Skeletal muscle satellite cell (primary cell): ENCODE measurements at regions not wholly inside any gene's neighbourhood (a gene's known extent, or its start where the extent isn't known, plus 50 kb on each side); places are given as distances from the start of the nearest gene placed in this dataset.

Source experiments
- H3K27me3 ChIP-seq: 2 replicates; pipeline ENCODE4 v1.7.0; 2013; ENCODE audit warnings: low read length; ENCODE audit not compliant: control insufficient read depth, insufficient read depth
- H3K36me3 ChIP-seq: 2 replicates; pipeline ENCODE4 v1.7.0; 2013; ENCODE audit warnings: mild to moderate bottlenecking, control low read depth, low read length; ENCODE audit not compliant: insufficient read depth
- H3K4me1 ChIP-seq: 2 replicates; pipeline ENCODE4 v1.7.0; 2013; ENCODE audit warnings: low read length; ENCODE audit not compliant: control insufficient read depth, insufficient read depth
- H3K4me2 ChIP-seq: 2 replicates; pipeline ENCODE4 v1.7.0; 2013; ENCODE audit warnings: mild to moderate bottlenecking, low read length
- H3K4me3 ChIP-seq: 2 replicates; pipeline ENCODE4 v1.7.0; 2013; ENCODE audit warnings: low read length
- H3K9ac ChIP-seq: 2 replicates; pipeline ENCODE4 v1.7.0; 2013; ENCODE audit warnings: mild to moderate bottlenecking, low read depth, low read length, moderate library complexity
- H3K9me3 ChIP-seq: replicated peaks from 2 replicates; pipeline ENCODE4 v1.7.0; 2013; ENCODE audit warnings: mild to moderate bottlenecking, control low read depth, low read length

- peaks cover 22% of the 10 kb centered on the region for H3K4me1 ChIP-seq
- H3K4me3 ChIP-seq: no peak overlapping the region
- no peaks in the 10 kb centered on the region for H3K36me3 ChIP-seq
- peak overlapping the region; percentile 61 for H3K4me2 ChIP-seq
- no peaks in the 10 kb centered on the region for H3K27me3 ChIP-seq
- no peaks in the 10 kb centered on the region for H3K9me3 ChIP-seq
- H3K9ac ChIP-seq: peak overlapping the region; percentile 82
Measured at GRCh38 chr4:123701131-123701575, 304.6 kb downstream of the SPRY1 start.

GRCh38 chr4:123705419-123705818, 308.8 kb downstream of the SPRY1 start:
- no peaks in the 10 kb centered on the region for H3K36me3 ChIP-seq
- H3K4me1 ChIP-seq: peaks cover 12% of the 10 kb centered on the region
- H3K4me2 ChIP-seq: no peak overlapping the region
- H3K9me3 ChIP-seq: no peaks in the 10 kb centered on the region
- no peaks in the 10 kb centered on the region for H3K27me3 ChIP-seq
- H3K4me3 ChIP-seq: no peak overlapping the region
- no peak overlapping the region for H3K9ac ChIP-seq

DNA sequence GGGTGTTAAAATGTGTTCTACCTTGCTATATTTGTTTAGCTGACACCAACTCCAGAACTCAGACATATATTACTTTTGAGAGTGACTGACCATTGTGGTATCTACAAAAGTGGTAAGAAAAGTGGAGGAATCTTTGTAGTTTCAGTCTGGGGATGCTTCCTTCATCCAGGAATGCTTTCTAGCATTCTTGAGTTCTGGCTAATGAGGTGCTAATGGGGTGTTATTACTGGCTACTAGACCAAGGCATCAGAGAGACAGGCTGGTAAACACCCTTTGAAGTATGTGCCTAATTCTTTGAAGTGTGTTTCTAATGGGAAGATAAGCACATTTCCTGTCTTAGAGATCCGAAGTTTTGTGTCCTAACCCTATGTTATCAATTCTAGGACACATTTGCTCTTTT, 310.4 kb downstream of the SPRY1 start:
- Histone ChIP-seq H3K36me3 (no peaks in the 10 kb centered on the region), H3K9ac (no peak overlapping the region), H3K27me3 (no peaks in the 10 kb centered on the region), H3K4me3 (no peak overlapping the region), H3K4me1 (no peaks in the 10 kb centered on the region), H3K9me3 (no peaks in the 10 kb centered on the region), H3K4me2 (no peak overlapping the region)

- Histone ChIP-seq H3K9ac (no peak overlapping the region), H3K27me3 (no peaks in the 10 kb centered on the region), H3K4me1 (no peaks in the 10 kb centered on the region), H3K9me3 (no peaks in the 10 kb centered on the region), H3K36me3 (no peaks in the 10 kb centered on the region), H3K4me2 (no peak overlapping the region), H3K4me3 (no peak overlapping the region)
Measured at GRCh38 chr4:123708902-123709301, 312.3 kb downstream of the SPRY1 start.

GRCh38 chr4:123709336-123709735, 312.7 kb downstream of the SPRY1 start:
- no peaks in the 10 kb centered on the region for H3K9me3 ChIP-seq
- no peak overlapping the region for H3K4me2 ChIP-seq
- H3K36me3 ChIP-seq: no peaks in the 10 kb centered on the region
- no peaks in the 10 kb centered on the region for H3K4me1 ChIP-seq
- no peaks in the 10 kb centered on the region for H3K27me3 ChIP-seq
- no peak overlapping the region for H3K4me3 ChIP-seq
- H3K9ac ChIP-seq: no peak overlapping the region

- no peak overlapping the region for H3K4me3 ChIP-seq
- H3K4me1 ChIP-seq: no peaks in the 10 kb centered on the region
- H3K9me3 ChIP-seq: no peaks in the 10 kb centered on the region
- no peak overlapping the region for H3K9ac ChIP-seq
- H3K27me3 ChIP-seq: no peaks in the 10 kb centered on the region
- H3K36me3 ChIP-seq: no peaks in the 10 kb centered on the region
- H3K4me2 ChIP-seq: no peak overlapping the region
Measured at GRCh38 chr4:123731035-123731434, 334.4 kb downstream of the SPRY1 start.

DNA sequence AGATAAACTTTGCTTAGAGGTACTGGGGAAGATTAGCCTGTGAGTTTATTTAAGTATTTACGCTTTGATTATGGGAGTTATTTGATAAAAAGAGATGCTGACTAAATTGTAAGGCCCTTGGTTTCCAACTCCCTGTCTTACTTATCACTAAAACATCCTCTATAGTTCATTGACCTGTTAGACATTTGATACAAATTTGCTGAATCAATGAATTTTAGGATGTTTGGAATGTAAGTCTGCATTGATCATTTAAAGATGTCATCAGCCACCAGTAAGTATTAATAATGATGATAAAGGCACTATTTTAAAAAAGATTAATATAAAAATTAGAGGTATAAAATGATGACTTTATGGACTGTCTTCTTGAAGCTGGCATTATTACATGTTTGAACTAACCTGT, 340.6 kb downstream of the SPRY1 start:
- no peaks in the 10 kb centered on the region for H3K9me3 ChIP-seq
- no peak overlapping the region for H3K4me2 ChIP-seq
- H3K36me3 ChIP-seq: no peaks in the 10 kb centered on the region
- H3K9ac ChIP-seq: no peak overlapping the region
- H3K4me1 ChIP-seq: no peaks in the 10 kb centered on the region
- no peaks in the 10 kb centered on the region for H3K27me3 ChIP-seq
- H3K4me3 ChIP-seq: no peak overlapping the region

- no peak overlapping the region for H3K9ac ChIP-seq
- no peaks in the 10 kb centered on the region for H3K4me1 ChIP-seq
- H3K36me3 ChIP-seq: no peaks in the 10 kb centered on the region
- H3K4me2 ChIP-seq: no peak overlapping the region
- no peak overlapping the region for H3K4me3 ChIP-seq
- no peaks in the 10 kb centered on the region for H3K9me3 ChIP-seq
- no peaks in the 10 kb centered on the region for H3K27me3 ChIP-seq
Measured at GRCh38 chr4:123739806-123740205, 343.2 kb downstream of the SPRY1 start.

- no peaks in the 10 kb centered on the region for H3K27me3 ChIP-seq
- no peak overlapping the region for H3K4me2 ChIP-seq
- no peak overlapping the region for H3K4me3 ChIP-seq
- H3K9me3 ChIP-seq: no peaks in the 10 kb centered on the region
- no peaks in the 10 kb centered on the region for H3K36me3 ChIP-seq
- no peaks in the 10 kb centered on the region for H3K4me1 ChIP-seq
- H3K9ac ChIP-seq: no peak overlapping the region
Measured at GRCh38 chr4:123740236-123740635, 343.6 kb downstream of the SPRY1 start.

DNA sequence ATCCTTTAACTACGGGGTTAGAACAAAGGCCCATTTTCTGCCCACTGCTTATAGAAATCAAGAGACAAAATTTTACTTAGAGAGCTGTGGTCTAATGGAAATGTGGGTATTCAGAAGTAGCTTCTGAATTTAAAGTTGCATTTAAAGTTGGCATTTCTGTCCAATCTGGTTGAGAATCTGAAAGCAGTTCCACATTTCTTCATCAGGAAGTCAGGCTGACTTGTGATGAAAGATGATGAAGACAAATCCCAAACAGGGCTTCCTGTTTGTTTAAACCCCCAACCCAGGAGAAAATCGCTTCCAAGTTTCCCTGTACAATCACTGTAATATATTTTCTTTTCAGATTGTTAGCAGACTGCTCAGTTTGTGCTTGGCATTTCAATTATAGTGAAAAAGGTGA, 345.3 kb downstream of the SPRY1 start:
- H3K27me3 ChIP-seq: no peaks in the 10 kb centered on the region
- no peaks in the 10 kb centered on the region for H3K36me3 ChIP-seq
- H3K4me3 ChIP-seq: no peak overlapping the region
- no peaks in the 10 kb centered on the region for H3K9me3 ChIP-seq
- no peak overlapping the region for H3K9ac ChIP-seq
- no peaks in the 10 kb centered on the region for H3K4me1 ChIP-seq
- H3K4me2 ChIP-seq: peak overlapping the region; percentile 15

DNA sequence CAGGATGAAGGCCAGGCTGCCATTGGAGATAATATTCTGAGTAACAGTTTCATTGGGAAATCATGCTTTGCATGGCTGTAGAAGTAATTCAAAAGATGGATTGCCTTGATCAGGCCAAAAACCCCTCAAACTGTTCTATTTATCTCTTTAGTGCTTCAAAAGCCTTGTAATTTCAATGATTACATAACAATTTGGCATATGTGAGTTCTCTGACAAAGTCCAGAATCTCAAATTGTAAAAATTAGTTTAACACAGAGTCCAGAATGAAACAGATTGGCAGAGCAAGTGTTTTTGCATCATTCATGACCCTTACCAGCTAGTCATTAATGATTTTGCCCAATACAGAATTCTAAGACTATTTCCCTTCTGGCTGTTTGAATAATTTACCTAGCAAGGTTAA, 347.3 kb downstream of the SPRY1 start:
- H3K4me1 ChIP-seq: no peaks in the 10 kb centered on the region
- H3K4me3 ChIP-seq: no peak overlapping the region
- H3K27me3 ChIP-seq: no peaks in the 10 kb centered on the region
- no peak overlapping the region for H3K4me2 ChIP-seq
- H3K9me3 ChIP-seq: no peaks in the 10 kb centered on the region
- H3K36me3 ChIP-seq: no peaks in the 10 kb centered on the region
- no peak overlapping the region for H3K9ac ChIP-seq

GRCh38 chr4:123744664-123745290, 348.2 kb downstream of the SPRY1 start:
- no peaks in the 10 kb centered on the region for H3K9me3 ChIP-seq
- no peak overlapping the region for H3K4me2 ChIP-seq
- no peak overlapping the region for H3K9ac ChIP-seq
- peaks cover 6% of the 10 kb centered on the region for H3K4me1 ChIP-seq
- no peaks in the 10 kb centered on the region for H3K27me3 ChIP-seq
- H3K36me3 ChIP-seq: no peaks in the 10 kb centered on the region
- H3K4me3 ChIP-seq: no peak overlapping the region
